ENCODE measurements at regions not wholly inside any gene's neighbourhood (a gene's known extent, or its start where the extent isn't known, plus 50 kb on each side); places are given as distances from the start of the nearest gene placed in this dataset.

DNA sequence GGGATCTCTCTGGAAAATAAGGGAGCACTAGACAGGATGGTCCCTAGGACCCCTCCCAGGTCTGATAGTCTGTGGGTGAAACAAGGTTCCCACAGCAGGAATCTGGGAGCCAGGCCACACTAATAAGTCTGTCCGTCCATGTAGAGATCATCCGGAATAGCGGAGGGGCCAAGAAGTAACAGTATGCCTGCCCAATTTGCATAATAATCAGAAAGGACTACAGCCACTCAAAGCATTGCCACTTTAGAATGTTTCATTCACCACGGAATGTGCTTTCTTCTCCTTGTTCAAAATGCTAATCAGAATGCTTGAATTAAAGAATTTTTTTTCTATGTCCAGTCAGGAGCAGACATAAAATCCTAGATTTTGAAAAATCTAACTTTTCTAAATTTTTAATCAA, 254.9 kb downstream of the ACTL7B start:
- H3K4me3 Mint-ChIP-seq (ENCODE audit: unreplicated experiment): no peak overlapping the region
- Histone ChIP-seq H3K36me3 (ENCODE audit: insufficient read depth, low read length) (no peaks in the 10 kb centered on the region), H4K20me1 (ENCODE audit: insufficient read depth, low read length) (no peaks in the 10 kb centered on the region), H3K4me3 (ENCODE audit: insufficient read depth, low read depth, low read length) (no peak overlapping the region), H2AFZ (ENCODE audit: low read depth, low read length) (no peak overlapping the region), H3K9me3 (ENCODE audit: insufficient read depth, low read depth, low read length) (no peaks in the 10 kb centered on the region), H3K4me1 (ENCODE audit: insufficient read depth, low read length) (no peaks in the 10 kb centered on the region), H3K27me3 (ENCODE audit: insufficient read depth, low read length) (no peaks in the 10 kb centered on the region), H3K9ac (ENCODE audit: low read length) (no peak overlapping the region), H3K79me2 (ENCODE audit: insufficient read depth, low read length) (no peaks in the 10 kb centered on the region), H3K27ac (ENCODE audit: low read depth, low read length) (no peak overlapping the region), H3K4me2 (ENCODE audit: low read length) (no peak overlapping the region)
- TF ChIP-seq CTCF (IDR thresholded peaks at IDR 0.05; ENCODE audit: insufficient read depth, low read depth, low read length) (no peak), EZH2 (IDR thresholded peaks at IDR 0.05; ENCODE audit: insufficient read depth, low read length) (no peak)
- no peak overlapping the region for H3K27ac Mint-ChIP-seq (ENCODE audit: unreplicated experiment)
- H3K36me3 Mint-ChIP-seq (ENCODE audit: low read depth, unreplicated experiment): no peaks in the 10 kb centered on the region
- H3K4me1 Mint-ChIP-seq (ENCODE audit: low read depth, unreplicated experiment): peaks cover 3% of the 10 kb centered on the region
- peaks cover 12% of the 10 kb centered on the region for H3K27me3 Mint-ChIP-seq (ENCODE audit: low read depth, unreplicated experiment)
- FAIRE-seq (no peak), DNase-seq (ENCODE audit: low read depth) (no peak)
- peaks cover 4% of the 10 kb centered on the region for H3K9me3 Mint-ChIP-seq (ENCODE audit: unreplicated experiment)

GRCh38 chr9:108599571-108599970, 256.2 kb downstream of the ACTL7B start:
- no peaks in the 10 kb centered on the region for H3K9me3 ChIP-seq (ENCODE audit: insufficient read depth, low read depth, low read length)
- no peaks in the 10 kb centered on the region for H3K79me2 ChIP-seq (ENCODE audit: insufficient read depth, low read length)
- no peaks in the 10 kb centered on the region for H3K36me3 ChIP-seq (ENCODE audit: insufficient read depth, low read length)
- no peak overlapping the region for H3K9ac ChIP-seq (ENCODE audit: low read length)
- no peak overlapping the region for H3K4me2 ChIP-seq (ENCODE audit: low read length)
- DNase-seq (ENCODE audit: low read depth) (no peak), FAIRE-seq (no peak)
- peaks cover 3% of the 10 kb centered on the region for H3K4me1 Mint-ChIP-seq (ENCODE audit: low read depth, unreplicated experiment)
- H3K27me3 ChIP-seq (ENCODE audit: insufficient read depth, low read length): no peaks in the 10 kb centered on the region
- H3K9me3 Mint-ChIP-seq (ENCODE audit: unreplicated experiment): peaks cover 4% of the 10 kb centered on the region
- no peak overlapping the region for H3K27ac ChIP-seq (ENCODE audit: low read depth, low read length)
- H3K27me3 Mint-ChIP-seq (ENCODE audit: low read depth, unreplicated experiment): peaks cover 12% of the 10 kb centered on the region
- H3K4me3 Mint-ChIP-seq (ENCODE audit: unreplicated experiment): no peak overlapping the region
- H3K36me3 Mint-ChIP-seq (ENCODE audit: low read depth, unreplicated experiment): no peaks in the 10 kb centered on the region
- no peak overlapping the region for H2AFZ ChIP-seq (ENCODE audit: low read depth, low read length)
- H3K27ac Mint-ChIP-seq (ENCODE audit: unreplicated experiment): no peak overlapping the region
- no peak for TF ChIP-seq CTCF (IDR thresholded peaks at IDR 0.05; ENCODE audit: insufficient read depth, low read depth, low read length)
- TF ChIP-seq EZH2 (IDR thresholded peaks at IDR 0.05; ENCODE audit: insufficient read depth, low read length): no peak
- H4K20me1 ChIP-seq (ENCODE audit: insufficient read depth, low read length): no peaks in the 10 kb centered on the region
- no peak overlapping the region for H3K4me3 ChIP-seq (ENCODE audit: insufficient read depth, low read depth, low read length)
- H3K4me1 ChIP-seq (ENCODE audit: insufficient read depth, low read length): no peaks in the 10 kb centered on the region

- DNase-seq (ENCODE audit: low read depth): no peak
- H3K27ac ChIP-seq (ENCODE audit: low read depth, low read length): no peak overlapping the region
- TF ChIP-seq EZH2 (IDR thresholded peaks at IDR 0.05; ENCODE audit: insufficient read depth, low read length): no peak
- no peak for TF ChIP-seq CTCF (IDR thresholded peaks at IDR 0.05; ENCODE audit: insufficient read depth, low read depth, low read length)
- FAIRE-seq: no peak
- no peak overlapping the region for H3K9ac ChIP-seq (ENCODE audit: low read length)
- no peaks in the 10 kb centered on the region for H3K79me2 ChIP-seq (ENCODE audit: insufficient read depth, low read length)
- H3K27me3 Mint-ChIP-seq (ENCODE audit: low read depth, unreplicated experiment): peaks cover 3% of the 10 kb centered on the region
- no peak overlapping the region for H3K4me2 ChIP-seq (ENCODE audit: low read length)
- no peak overlapping the region for H3K4me3 ChIP-seq (ENCODE audit: insufficient read depth, low read depth, low read length)
- H3K9me3 ChIP-seq (ENCODE audit: insufficient read depth, low read depth, low read length): no peaks in the 10 kb centered on the region
- H3K4me1 Mint-ChIP-seq (ENCODE audit: low read depth, unreplicated experiment): no peaks in the 10 kb centered on the region
- no peak overlapping the region for H2AFZ ChIP-seq (ENCODE audit: low read depth, low read length)
- H3K27me3 ChIP-seq (ENCODE audit: insufficient read depth, low read length): no peaks in the 10 kb centered on the region
- no peak overlapping the region for H3K27ac Mint-ChIP-seq (ENCODE audit: unreplicated experiment)
- no peaks in the 10 kb centered on the region for H3K4me1 ChIP-seq (ENCODE audit: insufficient read depth, low read length)
- no peak overlapping the region for H3K4me3 Mint-ChIP-seq (ENCODE audit: unreplicated experiment)
- H3K36me3 Mint-ChIP-seq (ENCODE audit: low read depth, unreplicated experiment): no peaks in the 10 kb centered on the region
- H3K36me3 ChIP-seq (ENCODE audit: insufficient read depth, low read length): no peaks in the 10 kb centered on the region
- H4K20me1 ChIP-seq (ENCODE audit: insufficient read depth, low read length): no peaks in the 10 kb centered on the region
- H3K9me3 Mint-ChIP-seq (ENCODE audit: unreplicated experiment): no peaks in the 10 kb centered on the region
Measured at GRCh38 chr9:108591121-108591520, 264.7 kb downstream of the ACTL7B start.

All from astrocyte (in vitro differentiated cells and primary cell).